ENCODE measurements at regions not wholly inside any gene's neighbourhood (a gene's known extent, or its start where the extent isn't known, plus 50 kb on each side); places are given as distances from the start of the nearest gene placed in this dataset.

DNA sequence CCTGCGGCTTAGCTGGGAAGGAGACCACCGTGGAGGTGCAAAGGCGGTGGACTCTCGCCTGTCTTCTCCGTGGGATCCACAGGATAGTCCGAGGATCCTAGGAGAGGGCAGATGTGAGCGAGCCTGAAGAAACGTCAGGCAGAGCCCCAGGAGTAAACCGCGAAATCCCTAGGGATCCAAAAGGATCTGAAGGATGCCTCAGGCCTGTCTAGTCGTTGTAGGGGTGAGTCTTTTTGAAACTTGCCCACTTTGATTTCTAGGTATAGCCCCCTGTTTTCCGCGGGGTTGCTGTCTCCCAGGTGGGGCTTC, 576.5 kb downstream of the KCNJ18 start:
- TF ChIP-seq CTCF (IDR thresholded peaks at IDR 0.05) (no peak), POLR2AphosphoS5 (IDR thresholded peaks at IDR 0.05; ENCODE audit: insufficient read depth in 1 of 2, low read depth in 1 of 2) (no peak), POLR2A (IDR thresholded peaks at IDR 0.05) (no peak)

Data from vagina (tissue), 2 donors.